Endothelial cell of umbilical vein (primary cell): ENCODE measurements at regions not wholly inside any gene's neighbourhood (a gene's known extent, or its start where the extent isn't known, plus 50 kb on each side); places are given as distances from the start of the nearest gene placed in this dataset.

Experiments used
- BruUV-seq: library from RNA; stranded (reverse); fragments of 400-500 nt; replicated peaks from 2 replicates; lab custom pipeline; 2021; lab: Mats Ljungman, UMichigan
- CTCF ChIA-PET: fragments of 300-600, 350-600 bp; sonication (Branson Sonifier 250); formaldehyde crosslinking; loops from one replicate; lab custom pipeline; 2021; ENCODE audit warnings: antibody characterized with exemption, inconsistent platforms; lab: Charles Lee
- POLR2A ChIA-PET: fragments of 300-600, 350-600 bp; sonication (Branson Sonifier 250); formaldehyde crosslinking; loops from one replicate; lab custom pipeline; 2021; ENCODE audit warnings: antibody characterized with exemption, inconsistent platforms; lab: Charles Lee
- DNase-seq: peaks from one replicate; pipeline ENCODE4 v3.0.0-alpha.2; 2011; ENCODE audit warnings: low read depth, low spot score
- FAIRE-seq: peaks from 2 replicates; lab custom pipeline; 2011; peaks lifted over from hg19 to GRCh38; lab: Jason Lieb, UNC
- H2AFZ ChIP-seq: 2 replicates; pipeline ENCODE4 v1.6.0; 2012; ENCODE audit warnings: low read depth, low read length, control low read depth, inconsistent platforms
- H3K27ac ChIP-seq: 2 replicates; pipeline ENCODE4 v1.5.1; 2011; ENCODE audit warnings: low read depth, mild to moderate bottlenecking, control low read depth, low read length, moderate library complexity; ENCODE audit not compliant: insufficient read depth
- H3K27me3 ChIP-seq, 2 experiments: 2 replicates each; pipeline versions ENCODE4 v1.6.0 to v1.6.1; 2011; ENCODE audit warnings: low read length in 2 of 2, mixed read lengths in 1 of 2; ENCODE audit not compliant: control insufficient read depth in 2 of 2, insufficient read depth in 2 of 2
- H3K36me3 ChIP-seq, 2 experiments: 2 replicates in 1 of 2; 3 replicates in 1 of 2; pipeline ENCODE4 v1.5.1; 2011; ENCODE audit warnings: low read length in 2 of 2, mild to moderate bottlenecking in 1 of 2, moderate library complexity in 1 of 2; ENCODE audit not compliant: control insufficient read depth in 2 of 2, insufficient read depth in 2 of 2; ENCODE audit errors: extremely low read depth in 1 of 2
- H3K4me1 ChIP-seq: 3 replicates; pipeline ENCODE4 v1.5.1; 2011; ENCODE audit warnings: mild to moderate bottlenecking, low read length; ENCODE audit not compliant: control insufficient read depth, insufficient read depth; ENCODE audit errors: extremely low read depth
- H3K4me2 ChIP-seq: 2 replicates; pipeline ENCODE4 v1.6.1; 2011; ENCODE audit warnings: low read length, control low read depth, mixed read lengths; ENCODE audit not compliant: insufficient read depth
- H3K4me3 ChIP-seq, 3 experiments: fragments of 200-600 bp in 1 of 3; sonication (generic), shearing (Covaris generic) in 1 of 3; replicated peaks in 1 of 3; 2 replicates each; pipeline ENCODE4 v1.5.1; 2011 to 2016; ENCODE audit warnings: control low read depth in 3 of 3, low read length in 3 of 3, mild to moderate bottlenecking in 2 of 3, inconsistent platforms in 1 of 3, low read depth in 1 of 3, moderate library complexity in 1 of 3; ENCODE audit not compliant: insufficient read depth in 1 of 3
- H3K79me2 ChIP-seq: 2 replicates; pipeline ENCODE4 v1.6.0; 2012; ENCODE audit warnings: low read length, inconsistent platforms; ENCODE audit not compliant: control insufficient read depth, insufficient read depth
- H3K9ac ChIP-seq: replicated peaks from 2 replicates; pipeline ENCODE3; 2011; ENCODE audit warnings: low read length, control low read depth; ENCODE audit not compliant: insufficient read depth; ENCODE audit errors: extremely low read depth
- H3K9me1 ChIP-seq: replicated peaks from 3 replicates; pipeline ENCODE4 v1.6.0; 2011; ENCODE audit warnings: mild to moderate bottlenecking, low read length; ENCODE audit not compliant: control insufficient read depth, insufficient read depth; ENCODE audit errors: extremely low read depth
- H3K9me3 ChIP-seq: replicated peaks from 2 replicates; pipeline ENCODE4 v1.5.1; 2012; ENCODE audit warnings: low read length, inconsistent platforms; ENCODE audit not compliant: control insufficient read depth, insufficient read depth
- H4K20me1 ChIP-seq: replicated peaks from 2 replicates; pipeline ENCODE3; 2011; ENCODE audit warnings: mild to moderate bottlenecking, low read length; ENCODE audit not compliant: control insufficient read depth, insufficient read depth; ENCODE audit errors: extremely low read depth
- CTCF ChIP-seq, 2 donors: IDR thresholded peaks; 1 replicate in 1 of 2; 2 replicates in 1 of 2; pipeline ENCODE4 v1.5.1; 2011; ENCODE audit warnings: low read length in 2 of 2, mild to moderate bottlenecking in 2 of 2, moderate library complexity in 2 of 2, control low read depth in 1 of 2, inconsistent platforms in 1 of 2, low read depth in 1 of 2; ENCODE audit not compliant: insufficient read depth in 1 of 2; ENCODE audit errors: extremely low read depth in 1 of 2
- EZH2 ChIP-seq: IDR thresholded peaks from 2 replicates; pipeline ENCODE4 v1.6.1; 2012; ENCODE audit warnings: borderline replicate concordance, low read depth, mild to moderate bottlenecking, moderate library complexity, low read length, inconsistent platforms; ENCODE audit not compliant: severe bottlenecking
- FOS ChIP-seq: IDR thresholded peaks from 2 replicates; pipeline ENCODE4 v1.6.1; 2011; ENCODE audit warnings: mild to moderate bottlenecking, low read length, moderate library complexity, borderline replicate concordance; ENCODE audit not compliant: insufficient read depth
- POLR2A ChIP-seq: IDR thresholded peaks from 2 replicates; pipeline ENCODE4 v1.6.1; 2012; ENCODE audit warnings: low read depth, mild to moderate bottlenecking, control low read depth, low read length
- POLR2AphosphoS5 ChIP-seq: IDR thresholded peaks from 2 replicates; pipeline ENCODE4 v1.6.1; 2012; ENCODE audit warnings: low read depth, mild to moderate bottlenecking, control low read depth, low read length, moderate library complexity; ENCODE audit not compliant: insufficient read depth
- dilution Hi-C: fragments of 300-500 bp; cut with MboI; formaldehyde crosslinking; loops from one replicate; pipeline ENCODE4 v1.15.0; 2019; ENCODE audit warnings: low sequenced_read_pairs; ENCODE audit not compliant: extremely low pct_ligation_motif_present
- intact Hi-C: fragments of 100-400 bp; cut with micrococcal nuclease; formaldehyde crosslinking; loops from one replicate; pipeline ENCODE4 v1.10.0; 2022
- TF ChIP-seq, protein P1 (sequence below): IDR thresholded peaks from 2 replicates; pipeline ENCODE4 v1.6.1; 2011; ENCODE audit not compliant: insufficient read depth, insufficient read length

- Histone ChIP-seq H3K9me3 (no peaks in the 10 kb centered on the region), H3K9me1 (no peaks in the 10 kb centered on the region), H2AFZ (no peak overlapping the region), H3K36me3 (no peaks in the 10 kb centered on the region), H4K20me1 (no peaks in the 10 kb centered on the region), H3K4me2 (no peak overlapping the region), H3K4me1 (no peaks in the 10 kb centered on the region), H3K79me2 (no peaks in the 10 kb centered on the region), H3K9ac (no peak overlapping the region), H3K27ac (no peak overlapping the region), H3K4me3 (no peak overlapping the region), H3K27me3 (no peaks in the 10 kb centered on the region)
- BruUV-seq = no TSS peak
- DNase-seq = no peak
- CTCF ChIA-PET = no interaction called here
- no peak for FAIRE-seq
- POLR2A ChIA-PET = no interaction called here
- TF ChIP-seq, protein P1, sequence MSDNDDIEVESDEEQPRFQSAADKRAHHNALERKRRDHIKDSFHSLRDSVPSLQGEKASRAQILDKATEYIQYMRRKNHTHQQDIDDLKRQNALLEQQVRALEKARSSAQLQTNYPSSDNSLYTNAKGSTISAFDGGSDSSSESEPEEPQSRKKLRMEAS = no peak
- TF ChIP-seq POLR2A = no peak
- no peak for TF ChIP-seq FOS
- no peak for TF ChIP-seq POLR2AphosphoS5
- TF ChIP-seq CTCF (IDR thresholded peaks at IDR 0.05; ENCODE audit: extremely low read depth in 1 of 2, insufficient read depth in 1 of 2, low read depth in 1 of 2, low read length in 2 of 2) = no peak
- dilution Hi-C loops (no loop called here), intact Hi-C loops (no loop called here)
These were observed 57.9 kb upstream of the FGGY start for GRCh38 chr1:59238993-59239392.

- Histone ChIP-seq H4K20me1 (no peaks in the 10 kb centered on the region), H3K4me2 (no peak overlapping the region), H3K36me3 (no peaks in the 10 kb centered on the region), H3K9ac (no peak overlapping the region), H3K4me1 (no peaks in the 10 kb centered on the region), H2AFZ (no peak overlapping the region), H3K27me3 (no peaks in the 10 kb centered on the region), H3K79me2 (no peaks in the 10 kb centered on the region), H3K9me1 (no peaks in the 10 kb centered on the region), H3K4me3 (no peak overlapping the region), H3K9me3 (no peaks in the 10 kb centered on the region), H3K27ac (no peak overlapping the region)
- dilution Hi-C loops (no loop called here), intact Hi-C loops (no loop called here)
- TF ChIP-seq EZH2 = no peak
- TF ChIP-seq, protein P1 = no peak
- no peak for TF ChIP-seq POLR2A
- TF ChIP-seq POLR2AphosphoS5 = no peak
- POLR2A ChIA-PET = no interaction called here
- CTCF ChIA-PET = interaction anchor here (1.1 kb wide), 1 partner anchor 35 kb away, joined by 4 read pairs; no protein-coding TSS in a partner anchor
- BruUV-seq = no TSS peak
- DNase-seq (no peak), FAIRE-seq (no peak)
These were observed 55.0 kb upstream of the FGGY start for GRCh38 chr1:59241909-59242308.
